Fibroblast of lung (primary cell): ENCODE measurements at regions not wholly inside any gene's neighbourhood (a gene's known extent, or its start where the extent isn't known, plus 50 kb on each side); places are given as distances from the start of the nearest gene placed in this dataset.

Experiments used
- DNase-seq, 2 donors: peaks; one replicate each; pipeline versions ENCODE4 v3.0.0 to v3.0.0-alpha.2; 2010; ENCODE audit warnings: low read depth in 2 of 2
- H2AFZ ChIP-seq: 2 replicates; pipeline ENCODE4 v1.5.1; 2012; ENCODE audit warnings: low read length, control low read depth, inconsistent platforms
- H3K27ac ChIP-seq: 2 replicates; pipeline ENCODE4 v1.5.1; 2011; ENCODE audit warnings: low read length, control low read depth; ENCODE audit not compliant: insufficient read depth
- H3K27me3 ChIP-seq: 2 replicates; pipeline ENCODE4 v1.5.1; 2011; ENCODE audit warnings: mild to moderate bottlenecking, low read length; ENCODE audit not compliant: control insufficient read depth, insufficient read depth
- H3K36me3 ChIP-seq: 2 replicates; pipeline ENCODE4 v1.5.1; 2011; ENCODE audit warnings: low read length; ENCODE audit not compliant: control insufficient read depth, insufficient read depth
- H3K4me1 ChIP-seq: 2 replicates; pipeline ENCODE4 v1.5.1; 2011; ENCODE audit warnings: low read length; ENCODE audit not compliant: control insufficient read depth, insufficient read depth; ENCODE audit errors: extremely low read depth
- H3K4me2 ChIP-seq: 2 replicates; pipeline ENCODE4 v1.5.1; 2011; ENCODE audit warnings: low read length, control low read depth; ENCODE audit not compliant: insufficient read depth; ENCODE audit errors: extremely low read depth
- H3K4me3 ChIP-seq, 4 experiments: fragments of 200-600 bp in 1 of 4; sonication (generic) in 1 of 4; replicated peaks in 1 of 4; 2 replicates each; pipeline ENCODE4 v1.5.1; 2011 to 2016; ENCODE audit warnings: low read length in 4 of 4, low read depth in 3 of 4, mild to moderate bottlenecking in 3 of 4, control low read depth in 2 of 4, inconsistent platforms in 1 of 4, mixed read lengths in 1 of 4; ENCODE audit not compliant: insufficient read depth in 1 of 4; ENCODE audit errors: control extremely low read depth in 1 of 4
- H3K79me2 ChIP-seq: 2 replicates; pipeline ENCODE4 v1.5.1; 2012; ENCODE audit warnings: mild to moderate bottlenecking, low read length, inconsistent platforms; ENCODE audit not compliant: control insufficient read depth, insufficient read depth
- H3K9ac ChIP-seq: 2 replicates; pipeline ENCODE4 v1.5.1; 2011; ENCODE audit warnings: mild to moderate bottlenecking, low read length, control low read depth; ENCODE audit not compliant: insufficient read depth
- H3K9me3 ChIP-seq: 2 replicates; pipeline ENCODE4 v1.5.1; 2012; ENCODE audit warnings: low read depth, low read length; ENCODE audit not compliant: control insufficient read depth, insufficient read depth
- H4K20me1 ChIP-seq: 2 replicates; pipeline ENCODE4 v1.5.1; 2011; ENCODE audit warnings: low read length; ENCODE audit not compliant: control insufficient read depth, insufficient read depth; ENCODE audit errors: extremely low read depth
- EZH2 ChIP-seq: IDR thresholded peaks from 2 replicates; pipeline ENCODE4 v1.5.1; 2012; ENCODE audit warnings: low read length, control low read depth, mild to moderate bottlenecking; ENCODE audit errors: missing control alignments
- TF ChIP-seq, protein P1 (sequence below), 2 donors: IDR thresholded peaks in 1 of 2; conservative IDR thresholded peaks in 1 of 2; 1 replicate in 1 of 2; 2 replicates in 1 of 2; pipeline ENCODE4 v1.5.1; 2011 to 2012; ENCODE audit warnings: low read length in 2 of 2, control low read depth in 1 of 2, inconsistent platforms in 1 of 2, low read depth in 1 of 2, mild to moderate bottlenecking in 1 of 2

DNA sequence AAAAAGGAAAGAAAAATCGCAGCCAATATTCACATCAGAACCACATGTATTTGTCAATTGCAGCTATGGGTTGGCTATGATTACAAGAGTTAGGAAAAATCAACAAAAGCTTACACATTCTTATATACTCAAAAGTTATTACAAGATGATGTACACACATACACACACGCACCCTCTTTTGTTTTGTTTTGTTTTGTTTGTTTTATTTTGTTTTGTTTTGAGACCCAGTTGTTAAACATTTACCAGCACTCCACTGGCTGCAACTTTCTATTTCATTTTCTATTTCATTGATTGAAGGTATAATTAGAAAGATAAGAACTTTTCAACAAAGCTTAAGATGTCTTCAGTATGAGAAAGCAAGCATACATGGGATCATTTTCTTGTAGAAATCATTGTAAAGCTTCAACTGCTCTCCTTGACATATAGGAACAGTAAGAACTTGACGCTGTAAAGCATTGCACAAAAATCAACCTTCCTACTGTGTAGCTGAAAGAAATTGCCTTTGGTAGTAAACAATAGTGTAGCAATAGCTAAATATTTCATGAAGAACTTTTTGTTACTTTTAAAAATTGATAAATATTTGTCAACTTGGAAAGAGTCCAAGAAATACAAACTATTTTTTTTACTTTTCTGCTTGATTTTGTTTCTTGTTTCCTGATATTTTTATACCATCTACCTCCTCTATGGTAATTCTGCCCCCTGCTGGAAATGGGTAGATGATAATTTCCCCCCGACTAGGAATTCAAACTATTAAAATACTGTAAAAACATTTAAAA, 205.9 kb downstream of the MBL2 start:
- no peak for TF ChIP-seq EZH2
- TF ChIP-seq, protein P1, sequence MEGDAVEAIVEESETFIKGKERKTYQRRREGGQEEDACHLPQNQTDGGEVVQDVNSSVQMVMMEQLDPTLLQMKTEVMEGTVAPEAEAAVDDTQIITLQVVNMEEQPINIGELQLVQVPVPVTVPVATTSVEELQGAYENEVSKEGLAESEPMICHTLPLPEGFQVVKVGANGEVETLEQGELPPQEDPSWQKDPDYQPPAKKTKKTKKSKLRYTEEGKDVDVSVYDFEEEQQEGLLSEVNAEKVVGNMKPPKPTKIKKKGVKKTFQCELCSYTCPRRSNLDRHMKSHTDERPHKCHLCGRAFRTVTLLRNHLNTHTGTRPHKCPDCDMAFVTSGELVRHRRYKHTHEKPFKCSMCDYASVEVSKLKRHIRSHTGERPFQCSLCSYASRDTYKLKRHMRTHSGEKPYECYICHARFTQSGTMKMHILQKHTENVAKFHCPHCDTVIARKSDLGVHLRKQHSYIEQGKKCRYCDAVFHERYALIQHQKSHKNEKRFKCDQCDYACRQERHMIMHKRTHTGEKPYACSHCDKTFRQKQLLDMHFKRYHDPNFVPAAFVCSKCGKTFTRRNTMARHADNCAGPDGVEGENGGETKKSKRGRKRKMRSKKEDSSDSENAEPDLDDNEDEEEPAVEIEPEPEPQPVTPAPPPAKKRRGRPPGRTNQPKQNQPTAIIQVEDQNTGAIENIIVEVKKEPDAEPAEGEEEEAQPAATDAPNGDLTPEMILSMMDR (conservative IDR thresholded peaks at IDR 0.05 in 1 of 2, IDR thresholded peaks at IDR 0.05 in 1 of 2; ENCODE audit: low read depth in 1 of 2, low read length in 2 of 2), result peak; percentile 58 to 60
- no peaks in the 10 kb centered on the region for H3K36me3 ChIP-seq
- peak overlapping the region; percentile 43 for H2AFZ ChIP-seq
- H3K9me3 ChIP-seq, result no peaks in the 10 kb centered on the region
- no peaks in the 10 kb centered on the region for H3K79me2 ChIP-seq
- no peaks in the 10 kb centered on the region for H4K20me1 ChIP-seq
- DNase-seq, result peak; percentile 38 to 83
- peak overlapping the region; percentile 51 for H3K4me2 ChIP-seq
- H3K4me1 ChIP-seq, result no peaks in the 10 kb centered on the region
- peak overlapping the region in 1 of 4 experiments; percentile 34 for H3K4me3 ChIP-seq
- no peak overlapping the region for H3K27ac ChIP-seq
- no peak overlapping the region for H3K9ac ChIP-seq
- H3K27me3 ChIP-seq, result no peaks in the 10 kb centered on the region

DNA sequence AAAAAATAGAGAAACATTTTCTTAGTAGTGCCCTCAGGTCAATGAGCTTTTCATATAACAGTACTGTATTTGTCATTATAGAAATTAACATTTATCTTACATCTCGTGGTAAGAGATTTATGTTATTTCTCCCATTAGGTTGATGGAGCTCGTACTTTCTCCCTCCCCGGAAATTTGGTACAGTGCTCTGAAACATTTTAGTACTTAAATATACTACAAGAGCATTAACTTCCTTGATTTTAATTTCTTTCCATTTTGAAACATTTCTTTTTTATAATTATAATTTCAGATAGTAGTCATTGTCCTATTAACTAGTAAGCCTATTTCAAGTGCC, 205.4 kb downstream of the MBL2 start:
- H3K27me3 ChIP-seq, result no peaks in the 10 kb centered on the region
- no peaks in the 10 kb centered on the region for H3K9me3 ChIP-seq
- DNase-seq, result no peak
- H3K4me1 ChIP-seq, result no peaks in the 10 kb centered on the region
- TF ChIP-seq, protein P1 (conservative IDR thresholded peaks at IDR 0.05 in 1 of 2, IDR thresholded peaks at IDR 0.05 in 1 of 2; ENCODE audit: low read depth in 1 of 2, low read length in 2 of 2), result no peak
- no peaks in the 10 kb centered on the region for H3K36me3 ChIP-seq
- no peaks in the 10 kb centered on the region for H4K20me1 ChIP-seq
- no peak overlapping the region for H3K4me3 ChIP-seq
- H3K79me2 ChIP-seq, result no peaks in the 10 kb centered on the region
- no peak overlapping the region for H3K4me2 ChIP-seq
- no peak overlapping the region for H2AFZ ChIP-seq
- H3K9ac ChIP-seq, result no peak overlapping the region
- H3K27ac ChIP-seq, result no peak overlapping the region

DNA sequence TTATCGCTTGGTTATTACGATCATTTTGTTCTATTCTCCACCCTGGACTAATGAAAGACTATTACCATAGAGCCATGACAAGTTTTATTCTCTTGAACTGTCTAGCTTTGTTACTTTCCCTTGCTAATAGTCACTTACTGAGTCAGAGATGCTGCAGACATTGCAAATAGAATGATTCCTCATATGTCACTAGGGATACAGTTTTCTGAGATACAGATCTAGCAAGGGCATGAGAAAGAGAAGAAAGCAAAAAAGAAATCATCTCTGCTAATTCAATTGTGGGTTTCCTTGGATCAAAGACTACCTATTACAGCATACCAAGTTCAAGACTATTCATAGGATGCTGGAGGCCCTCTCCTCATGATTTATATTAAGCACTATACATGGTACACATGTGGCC, 204.3 kb downstream of the MBL2 start:
- DNase-seq, result no peak
- no peak for TF ChIP-seq EZH2
- TF ChIP-seq, protein P1 (conservative IDR thresholded peaks at IDR 0.05 in 1 of 2, IDR thresholded peaks at IDR 0.05 in 1 of 2; ENCODE audit: low read depth in 1 of 2, low read length in 2 of 2), result no peak
- Histone ChIP-seq H3K79me2 (no peaks in the 10 kb centered on the region), H3K4me2 (no peak overlapping the region), H2AFZ (no peak overlapping the region), H3K4me1 (no peaks in the 10 kb centered on the region), H3K27me3 (no peaks in the 10 kb centered on the region), H3K9ac (no peak overlapping the region), H3K36me3 (no peaks in the 10 kb centered on the region), H3K27ac (no peak overlapping the region), H4K20me1 (no peaks in the 10 kb centered on the region), H3K9me3 (no peaks in the 10 kb centered on the region), H3K4me3 (no peak overlapping the region)
